Tibial nerve (tissue), 4 donors: ENCODE measurements at regions not wholly inside any gene's neighbourhood (a gene's known extent, or its start where the extent isn't known, plus 50 kb on each side); places are given as distances from the start of the nearest gene placed in this dataset.
"Not testable (repeated sequence)": the region's sequence is repeated elsewhere in the genome, so short reads cannot be mapped to it uniquely, and the experiment has no call there.

ENCODE experiments used
- DNase-seq, 2 donors: peaks; one replicate each; pipeline ENCODE4 v3.0.0-alpha.2; 2019; ENCODE audit warnings: low spot score in 2 of 2
- H3K27ac ChIP-seq, 4 donors: fragments of 200-600 bp; sonication (generic) in 3 of 4; one replicate each; pipeline ENCODE4 v1.5.1; 2017 to 2019; ENCODE audit warnings: mild to moderate bottlenecking in 1 of 4
- H3K27me3 ChIP-seq, 2 donors: fragments of 200-600 bp; sonication (generic) in 1 of 2; one replicate each; pipeline versions ENCODE4 v1.5.1 to v1.6.0; 2017 to 2019
- H3K36me3 ChIP-seq, 3 donors: fragments of 200-600 bp; sonication (generic); one replicate each; pipeline ENCODE4 v1.5.1; 2018 to 2019
- H3K4me1 ChIP-seq, 4 donors: fragments of 200-600 bp; sonication (generic) in 3 of 4; one replicate each; pipeline ENCODE4 v1.5.1; 2017 to 2019
- H3K4me3 ChIP-seq, 4 donors: fragments of 200-600 bp; sonication (generic) in 3 of 4; one replicate each; pipeline ENCODE4 v1.5.1; 2017 to 2019; ENCODE audit warnings: mild to moderate bottlenecking in 1 of 4, moderate library complexity in 1 of 4
- H3K9me3 ChIP-seq, 4 donors: fragments of 200-600 bp; sonication (generic) in 3 of 4; one replicate each; pipeline ENCODE4 v1.5.1; 2017 to 2019
- EP300 ChIP-seq, 2 donors: sonication (generic); formaldehyde crosslinking; IDR thresholded peaks; one replicate each; pipeline ENCODE4 v1.6.1; 2017; ENCODE audit warnings: antibody characterized with exemption in 2 of 2, mild to moderate bottlenecking in 1 of 2
- POLR2A ChIP-seq, 2 donors: fragments of 450-650 bp; IDR thresholded peaks; one replicate each; pipeline ENCODE4 v1.6.1; 2017; ENCODE audit warnings: antibody characterized with exemption in 2 of 2, mild to moderate bottlenecking in 2 of 2, moderate library complexity in 2 of 2
- WGBS, 2 donors: methylation state at CpG; one replicate each; pipeline ENCODE4 v1.1.5; 2018; 5-methylcytosine and 5-hydroxymethylcytosine counted together
- TF ChIP-seq, protein P1 (sequence below), 5 experiments: fragments of 200-600 bp in 3 of 5; fragments of 450-650 bp in 2 of 5; sonication (generic) in 3 of 5; IDR thresholded peaks; one replicate each; pipeline ENCODE4 v1.5.1; 2016 to 2019; ENCODE audit warnings: antibody characterized with exemption in 5 of 5, mild to moderate bottlenecking in 3 of 5, moderate library complexity in 2 of 5

DNA sequence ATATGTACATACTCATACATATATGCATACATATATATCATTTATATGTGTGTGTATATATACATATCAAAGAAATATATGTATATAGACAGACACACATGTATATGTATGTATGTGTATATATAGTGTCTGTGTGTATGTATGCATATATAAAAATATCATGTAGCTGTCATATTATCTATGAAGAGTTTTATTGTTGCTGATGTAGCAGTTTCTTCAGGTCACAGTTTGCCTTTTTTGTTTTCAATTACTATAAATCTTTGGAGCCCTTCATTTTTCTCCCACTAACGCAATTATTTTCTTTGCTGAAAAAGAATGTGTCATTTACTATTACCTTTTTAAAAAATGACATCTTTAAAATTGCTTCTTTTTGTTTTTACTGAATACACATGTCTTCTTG, 904.5 kb downstream of the PLA2G4A start:
- Histone ChIP-seq H3K27ac (no peak overlapping the region), H3K4me1 (no peaks in the 10 kb centered on the region), H3K27me3 (no peaks in the 10 kb centered on the region), H3K36me3 (no peaks in the 10 kb centered on the region), H3K9me3 (no peaks in the 10 kb centered on the region), H3K4me3 (no peak overlapping the region)
- TF ChIP-seq, protein P1, sequence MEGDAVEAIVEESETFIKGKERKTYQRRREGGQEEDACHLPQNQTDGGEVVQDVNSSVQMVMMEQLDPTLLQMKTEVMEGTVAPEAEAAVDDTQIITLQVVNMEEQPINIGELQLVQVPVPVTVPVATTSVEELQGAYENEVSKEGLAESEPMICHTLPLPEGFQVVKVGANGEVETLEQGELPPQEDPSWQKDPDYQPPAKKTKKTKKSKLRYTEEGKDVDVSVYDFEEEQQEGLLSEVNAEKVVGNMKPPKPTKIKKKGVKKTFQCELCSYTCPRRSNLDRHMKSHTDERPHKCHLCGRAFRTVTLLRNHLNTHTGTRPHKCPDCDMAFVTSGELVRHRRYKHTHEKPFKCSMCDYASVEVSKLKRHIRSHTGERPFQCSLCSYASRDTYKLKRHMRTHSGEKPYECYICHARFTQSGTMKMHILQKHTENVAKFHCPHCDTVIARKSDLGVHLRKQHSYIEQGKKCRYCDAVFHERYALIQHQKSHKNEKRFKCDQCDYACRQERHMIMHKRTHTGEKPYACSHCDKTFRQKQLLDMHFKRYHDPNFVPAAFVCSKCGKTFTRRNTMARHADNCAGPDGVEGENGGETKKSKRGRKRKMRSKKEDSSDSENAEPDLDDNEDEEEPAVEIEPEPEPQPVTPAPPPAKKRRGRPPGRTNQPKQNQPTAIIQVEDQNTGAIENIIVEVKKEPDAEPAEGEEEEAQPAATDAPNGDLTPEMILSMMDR (IDR thresholded peaks at IDR 0.05) = no peak
- TF ChIP-seq POLR2A (IDR thresholded peaks at IDR 0.05) (no peak), EP300 (IDR thresholded peaks at IDR 0.05) (no peak)
- 78 to 83% methylated on average over 1 of the region's 1 CpG for WGBS, 2 donors
- DNase-seq = no peak

DNA sequence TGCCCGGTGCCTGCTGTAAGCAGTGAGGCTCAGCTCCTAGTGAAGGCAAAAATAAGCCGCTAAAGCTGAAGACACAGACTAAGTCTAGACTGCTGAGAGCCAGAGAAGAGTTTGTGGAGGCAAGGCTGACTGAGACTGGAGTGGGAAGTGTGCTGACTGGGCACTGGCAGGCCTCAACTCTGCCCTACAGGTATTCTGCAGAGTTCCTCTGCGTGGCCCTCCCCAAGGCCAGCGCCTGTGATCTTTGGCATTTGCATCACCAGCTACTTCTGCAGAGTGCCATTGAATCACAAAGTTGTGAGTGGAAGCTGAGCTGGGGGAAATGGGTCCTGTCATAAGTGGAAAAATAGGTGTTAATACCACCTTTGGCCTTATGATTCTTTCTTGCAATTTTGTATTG, 905.7 kb downstream of the PLA2G4A start:
- H3K9me3 ChIP-seq = no peaks in the 10 kb centered on the region
- no peak for TF ChIP-seq EP300 (IDR thresholded peaks at IDR 0.05)
- H3K4me1 ChIP-seq = no peaks in the 10 kb centered on the region
- no peaks in the 10 kb centered on the region for H3K36me3 ChIP-seq
- H3K27ac ChIP-seq = no peak overlapping the region
- DNase-seq = no peak
- no peak overlapping the region for H3K4me3 ChIP-seq
- no peaks in the 10 kb centered on the region for H3K27me3 ChIP-seq
- WGBS, 2 donors = 84 to 89% methylated on average over 4 of the region's 4 CpGs

DNA sequence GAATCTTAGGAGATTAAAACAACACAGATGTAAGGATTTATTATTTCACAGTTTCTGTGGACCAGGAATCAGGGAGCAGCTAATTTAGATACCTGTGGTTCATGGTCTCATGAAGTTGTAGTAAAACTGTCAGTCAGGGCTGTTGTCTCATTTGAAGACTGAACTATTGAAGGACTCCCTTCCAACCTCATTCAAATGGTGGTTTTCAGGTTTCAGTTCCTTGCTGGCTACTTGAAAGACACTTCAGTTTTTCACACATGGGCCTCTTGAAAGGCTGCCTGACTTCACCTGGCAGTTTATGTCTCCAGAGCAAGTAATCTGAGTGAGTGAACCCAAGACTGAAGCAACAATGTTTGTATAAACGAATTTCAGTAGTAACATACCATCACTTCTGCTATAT, 915.9 kb downstream of the PLA2G4A start:
- no peak for DNase-seq
- TF ChIP-seq, protein P1 (IDR thresholded peaks at IDR 0.05) = no peak
- no peak for TF ChIP-seq EP300 (IDR thresholded peaks at IDR 0.05)
- TF ChIP-seq POLR2A (IDR thresholded peaks at IDR 0.05) = no peak
- Histone ChIP-seq H3K4me3 (no peak overlapping the region), H3K27ac (no peak overlapping the region), H3K36me3 (no peaks in the 10 kb centered on the region), H3K27me3 (no peaks in the 10 kb centered on the region), H3K9me3 (peaks cover 0 to 4% (median 1%) of the 10 kb centered on the region in 4 donors), H3K4me1 (no peaks in the 10 kb centered on the region)
- WGBS, 2 donors = 64 to 73% methylated on average over 1 of the region's 1 CpG

DNA sequence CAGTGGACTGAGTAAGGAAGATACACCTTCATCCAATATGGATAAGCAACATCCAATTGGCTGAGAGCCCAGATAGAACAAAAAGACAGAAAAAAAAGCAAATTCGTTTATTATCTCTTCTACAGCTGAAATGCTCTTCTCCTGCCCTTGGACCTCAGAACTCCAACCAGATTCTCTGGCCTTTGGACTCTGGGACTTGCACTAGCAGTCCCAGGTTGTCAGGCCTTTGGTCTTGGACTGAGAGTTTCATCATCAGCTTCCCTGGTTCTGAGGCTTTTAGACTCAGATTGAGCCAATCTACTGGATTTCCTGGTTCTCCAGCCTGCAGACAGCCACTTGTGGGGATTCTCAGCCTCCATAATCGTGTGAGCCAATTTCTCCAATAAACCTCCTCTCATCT, 926.8 kb downstream of the PLA2G4A start:
- Histone ChIP-seq H3K9me3 (no peaks in the 10 kb centered on the region), H3K27me3 (no peaks in the 10 kb centered on the region), H3K36me3 (no peaks in the 10 kb centered on the region), H3K4me1 (no peaks in the 10 kb centered on the region), H3K27ac (no peak overlapping the region), H3K4me3 (no peak overlapping the region)
- WGBS, 2 donors = 62 to 68% methylated on average over 2 of the region's 2 CpGs
- no peak for DNase-seq
- TF ChIP-seq, protein P1 (IDR thresholded peaks at IDR 0.05) = no peak
- no peak for TF ChIP-seq EP300 (IDR thresholded peaks at IDR 0.05)
- no peak for TF ChIP-seq POLR2A (IDR thresholded peaks at IDR 0.05)

DNA sequence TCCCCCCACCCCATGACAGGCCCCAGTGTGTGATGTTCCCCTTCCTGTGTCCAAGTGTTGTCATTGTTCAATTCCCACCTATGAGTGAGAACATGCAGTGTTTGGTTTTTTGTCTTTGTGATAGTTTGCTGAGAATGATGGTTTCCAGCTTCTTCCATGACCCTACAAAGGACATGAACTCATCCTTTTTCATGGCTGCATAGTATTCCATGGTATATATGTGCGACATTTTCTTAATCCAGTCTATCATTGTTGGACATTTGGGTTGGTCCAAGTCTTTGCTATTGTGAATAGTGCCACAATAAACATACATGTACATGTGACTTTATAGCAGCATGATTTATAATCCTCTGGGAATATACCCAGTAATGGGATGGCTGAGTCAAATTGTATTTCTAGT, 927.9 kb downstream of the PLA2G4A start:
- WGBS, 2 donors = 97 to 100% methylated on average over 1 of the region's 1 CpG
- not testable (repeated sequence) for H3K9me3 ChIP-seq, H3K27ac ChIP-seq, DNase-seq, H3K4me1 ChIP-seq, H3K36me3 ChIP-seq, H3K27me3 ChIP-seq, H3K4me3 ChIP-seq

DNA sequence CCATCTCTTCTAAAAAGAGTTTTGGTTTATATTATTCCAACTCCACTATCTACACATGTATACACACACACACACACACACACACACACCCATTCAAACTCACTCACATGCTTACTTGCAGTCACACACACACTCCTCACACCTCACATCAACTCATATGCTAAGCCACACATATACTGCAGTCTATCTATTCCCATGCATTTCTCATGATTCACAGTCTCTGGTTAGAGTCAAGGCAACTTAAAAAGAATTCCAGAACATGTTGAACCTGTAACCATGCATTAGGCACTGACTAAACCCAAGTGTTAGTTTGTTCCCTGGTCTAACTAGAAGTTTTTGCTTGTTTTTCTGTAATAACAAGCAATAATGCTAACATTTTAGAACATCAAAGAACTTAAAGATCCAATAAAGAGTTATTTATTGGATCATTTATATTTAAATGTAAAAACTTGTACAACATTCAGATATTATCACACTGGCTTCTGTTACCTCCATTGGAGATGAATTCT, 931.1 kb downstream of the PLA2G4A start:
- Histone ChIP-seq H3K4me3 (no peak overlapping the region), H3K36me3 (no peaks in the 10 kb centered on the region), H3K4me1 (no peaks in the 10 kb centered on the region), H3K27ac (no peak overlapping the region), H3K9me3 (peaks cover 0 to 3% (median 0%) of the 10 kb centered on the region in 4 donors), H3K27me3 (no peaks in the 10 kb centered on the region)
- no peak for TF ChIP-seq EP300 (IDR thresholded peaks at IDR 0.05)
- TF ChIP-seq POLR2A (IDR thresholded peaks at IDR 0.05) = no peak
- TF ChIP-seq, protein P1 (IDR thresholded peaks at IDR 0.05) = no peak
- no peak for DNase-seq
